ENCODE measurements at regions not wholly inside any gene's neighbourhood (a gene's known extent, or its start where the extent isn't known, plus 50 kb on each side); places are given as distances from the start of the nearest gene placed in this dataset.
"Not testable (repeated sequence)": the region's sequence is repeated elsewhere in the genome, so short reads cannot be mapped to it uniquely, and the experiment has no call there.

GRCh38 chr1:244106837-244107493, 55.9 kb downstream of the ZBTB18 start:
- DNase-seq, result no peak

DNA sequence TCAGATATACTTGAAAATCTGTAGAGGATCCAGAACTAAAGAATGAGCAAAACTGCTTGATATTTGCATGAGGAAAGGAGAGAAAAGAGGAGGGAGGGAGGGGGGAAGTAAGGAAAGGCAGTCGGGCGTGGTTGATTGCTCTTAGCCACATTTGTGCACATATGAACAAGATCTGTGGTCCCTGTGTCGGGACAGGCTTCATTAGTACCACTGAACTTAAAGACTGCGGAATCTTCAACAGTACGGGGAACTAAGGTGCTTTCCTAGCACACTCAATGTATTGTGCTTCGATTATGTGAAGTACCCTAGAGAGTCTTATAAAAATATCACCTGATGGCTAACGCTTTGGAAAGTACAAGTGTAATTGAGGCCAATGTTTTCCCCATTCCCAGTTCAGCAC, 59.9 kb downstream of the ZBTB18 start:
- no peak for DNase-seq

DNA sequence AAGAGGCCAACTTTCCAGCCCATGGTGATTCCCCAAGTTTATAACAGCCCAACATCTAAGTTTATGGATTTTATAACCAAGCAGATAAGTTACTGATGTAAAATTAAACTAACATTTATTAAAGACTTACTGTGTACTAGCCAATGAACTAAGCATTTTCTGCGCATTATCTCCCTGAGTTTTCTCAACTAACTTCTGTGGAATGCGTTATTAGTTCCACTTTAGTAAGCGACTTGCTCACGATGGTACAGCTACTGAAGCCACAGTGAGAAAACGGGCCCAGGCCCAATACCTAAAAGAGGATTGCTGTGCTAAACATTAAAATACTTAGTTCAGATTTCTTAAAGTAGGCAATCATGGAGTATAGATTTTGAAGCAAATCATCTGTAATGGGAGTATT, 61.0 kb downstream of the ZBTB18 start:
- no peak for DNase-seq

- DNase-seq, result no peak
These were observed 61.6 kb downstream of the ZBTB18 start for GRCh38 chr1:244112636-244113035.

DNA sequence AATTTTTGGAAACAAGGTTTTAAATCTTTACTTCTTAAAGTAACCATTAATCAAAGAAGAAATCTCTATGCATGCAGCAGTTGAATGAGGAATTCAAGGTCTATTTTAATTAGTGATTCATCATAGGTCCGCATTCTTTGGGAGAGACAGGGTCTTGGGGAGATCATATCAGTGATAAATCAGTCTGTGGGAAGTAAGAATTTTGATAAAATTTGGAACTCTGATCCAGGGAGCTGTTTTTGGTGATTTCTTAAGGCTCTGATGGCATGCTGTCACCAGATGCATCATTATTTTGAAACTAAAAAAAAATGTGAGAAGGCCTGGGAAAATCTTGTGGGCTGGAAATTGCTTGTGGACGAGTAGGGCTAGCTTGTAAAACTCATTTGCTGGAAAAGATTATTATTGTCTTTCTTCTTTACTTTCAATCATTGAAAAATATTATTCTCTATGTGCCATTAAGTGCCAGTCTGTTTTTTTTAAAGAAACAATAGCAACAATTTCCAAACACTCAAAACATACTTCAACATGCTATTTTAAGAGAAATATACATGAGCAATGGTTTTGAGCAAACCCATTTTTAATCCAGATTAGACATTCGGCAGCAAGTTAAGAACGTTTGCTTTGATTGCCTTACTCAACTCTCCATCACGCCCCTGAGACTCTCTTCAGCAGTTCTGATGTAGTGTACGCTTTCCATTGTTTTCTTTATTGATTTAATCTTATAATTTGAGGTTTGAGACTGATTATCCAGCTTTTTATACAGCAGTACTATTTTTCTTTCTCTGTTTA, 62.6 kb downstream of the ZBTB18 start:
- DNase-seq, result no peak

- no peak for DNase-seq
These were observed 63.8 kb downstream of the ZBTB18 start for GRCh38 chr1:244114892-244115291.

DNA sequence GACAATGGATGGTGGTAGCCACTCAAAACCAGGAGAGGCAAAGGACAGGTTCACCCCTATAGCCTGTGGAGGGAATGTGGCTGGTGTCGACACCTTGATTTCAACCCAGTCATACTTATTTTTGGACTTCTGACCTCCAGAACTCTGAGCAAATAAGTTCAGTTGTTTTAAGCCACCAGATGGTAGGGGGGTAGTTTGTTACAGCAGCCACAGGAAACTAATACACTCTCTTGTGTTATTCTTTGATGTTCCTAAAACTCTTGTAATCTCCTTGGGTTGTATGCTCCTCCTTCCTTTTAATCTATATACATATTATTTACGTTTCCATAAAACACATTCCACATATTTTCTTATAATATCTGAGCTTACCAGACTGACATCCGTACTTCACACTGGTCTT, 65.9 kb downstream of the ZBTB18 start:
- no peak for DNase-seq

GRCh38 chr1:244118109-244118761, 67.2 kb downstream of the ZBTB18 start:
- DNase-seq, result no peak

DNA sequence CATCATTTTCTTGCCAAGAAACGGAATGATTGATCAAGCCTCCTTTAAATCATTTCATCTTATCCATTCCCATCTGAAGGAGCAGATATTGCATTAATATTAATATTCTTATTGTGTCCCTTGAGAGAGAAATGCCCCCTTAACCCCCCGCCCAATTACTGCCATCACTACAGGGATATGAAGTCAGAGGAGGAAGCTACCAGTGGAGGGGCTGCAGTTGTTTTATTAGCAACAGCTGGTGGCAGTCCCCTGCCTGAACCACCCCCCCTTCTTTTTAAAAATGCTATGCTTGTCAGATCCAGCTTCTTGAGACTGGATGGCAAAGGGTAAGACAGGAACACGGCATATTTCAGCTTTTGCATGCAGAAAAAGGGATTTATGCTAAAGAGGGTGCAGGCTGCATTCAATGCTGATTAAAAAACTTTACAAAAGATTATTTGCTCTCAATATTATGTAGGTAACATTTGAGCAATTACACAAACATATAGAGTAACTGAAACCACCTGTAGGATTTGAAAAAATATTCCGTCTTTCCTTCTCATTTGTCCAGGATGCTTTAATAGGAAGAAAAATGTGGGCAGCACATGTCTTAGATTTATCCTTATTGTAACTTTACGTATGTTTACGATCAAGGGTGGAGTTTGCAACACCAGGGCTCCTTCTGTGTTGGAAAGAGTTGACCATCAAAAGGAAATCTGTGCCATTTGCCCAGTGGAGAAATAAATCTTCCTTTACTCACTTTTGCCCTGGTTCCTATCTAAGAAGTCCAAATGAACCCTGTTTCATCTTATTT, 77.7 kb downstream of the ZBTB18 start:
- no peak for DNase-seq

GRCh38 chr1:244137276-244137675, 86.2 kb downstream of the ZBTB18 start:
- no peak for DNase-seq

DNA sequence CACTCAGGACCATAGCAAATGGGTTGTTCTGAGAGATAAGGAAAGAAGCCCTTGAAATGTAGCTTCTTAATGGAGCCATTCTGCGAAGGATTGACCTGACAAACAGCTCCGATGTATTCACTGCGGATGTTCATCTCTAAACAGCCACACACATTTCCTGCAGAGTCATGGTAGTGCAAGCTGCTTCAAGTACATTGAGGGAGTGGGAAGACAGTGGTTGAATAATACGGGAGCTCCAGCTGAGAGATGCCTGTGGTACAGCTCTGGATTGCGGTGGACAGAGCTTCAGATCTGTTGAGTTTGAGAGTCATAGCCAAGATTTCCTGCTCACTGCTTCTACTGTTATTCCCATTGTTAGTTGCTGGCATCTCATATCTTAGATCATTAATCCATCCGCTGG, 86.6 kb downstream of the ZBTB18 start:
- no peak for DNase-seq

- DNase-seq, result no peak
These were observed 87.3 kb downstream of the ZBTB18 start for GRCh38 chr1:244138399-244138798.

- no peak for DNase-seq
These were observed 88.6 kb downstream of the ZBTB18 start for GRCh38 chr1:244139655-244140054.

DNA sequence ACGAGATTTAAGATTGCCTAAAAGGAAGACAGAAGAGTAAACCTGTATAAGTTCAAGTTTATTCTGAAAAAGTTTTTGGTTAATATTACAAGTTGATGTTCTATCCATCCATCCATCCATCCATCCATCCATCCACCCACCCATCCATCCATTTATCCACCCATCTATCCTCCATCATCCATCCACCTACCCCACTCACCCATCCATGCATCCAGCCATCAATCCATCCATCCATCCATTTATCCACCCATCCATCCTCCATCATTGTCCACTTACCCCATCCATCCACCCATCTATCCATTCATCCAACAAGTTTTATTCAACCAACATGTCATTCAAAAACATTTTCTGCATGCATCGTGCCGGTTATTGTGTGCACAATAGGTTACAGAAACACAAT, 89.3 kb downstream of the ZBTB18 start:
- no peak for DNase-seq

DNA sequence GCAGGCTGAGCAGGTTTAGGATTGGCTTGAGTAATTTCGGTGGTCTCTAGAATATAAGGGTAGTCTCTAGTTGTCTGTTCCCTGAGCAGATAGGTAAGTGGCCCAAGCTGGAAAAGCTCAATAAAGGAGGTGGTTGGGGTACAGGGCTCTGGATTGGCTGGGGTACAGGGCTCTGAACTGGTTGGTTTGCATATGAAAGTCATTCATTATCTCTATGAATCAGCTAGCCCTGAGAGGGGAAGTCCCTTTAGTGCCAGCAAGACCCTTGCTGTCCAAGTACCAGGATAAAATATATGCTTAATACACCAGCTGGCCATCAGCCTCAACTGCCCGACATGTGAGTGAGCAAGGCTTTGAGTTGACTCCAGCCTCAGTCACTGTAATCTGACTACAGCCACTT, 93.0 kb downstream of the ZBTB18 start:
- no peak for DNase-seq

DNA sequence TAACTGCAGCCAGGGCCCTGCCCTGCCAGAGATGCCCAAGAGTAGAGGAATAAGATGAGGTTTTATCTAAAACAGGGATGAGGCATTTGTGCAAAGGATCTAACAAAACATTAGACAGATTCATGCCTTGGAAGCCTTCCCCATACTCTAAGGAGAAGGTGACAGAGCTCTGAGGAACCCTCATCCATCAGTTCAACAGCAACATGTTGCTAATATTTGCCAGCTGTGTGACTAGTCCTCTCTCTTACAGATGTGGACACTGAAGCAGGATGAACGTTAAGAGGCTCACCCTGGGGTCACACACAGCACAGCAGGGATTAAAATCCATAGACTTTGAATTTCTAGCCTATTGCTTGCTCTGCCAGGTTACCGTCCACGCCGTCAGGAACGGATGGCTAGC, 99.0 kb downstream of the ZBTB18 start:
- DNase-seq, result no peak

GRCh38 chr1:244150665-244151064, 99.6 kb downstream of the ZBTB18 start:
- DNase-seq, result no peak

DNA sequence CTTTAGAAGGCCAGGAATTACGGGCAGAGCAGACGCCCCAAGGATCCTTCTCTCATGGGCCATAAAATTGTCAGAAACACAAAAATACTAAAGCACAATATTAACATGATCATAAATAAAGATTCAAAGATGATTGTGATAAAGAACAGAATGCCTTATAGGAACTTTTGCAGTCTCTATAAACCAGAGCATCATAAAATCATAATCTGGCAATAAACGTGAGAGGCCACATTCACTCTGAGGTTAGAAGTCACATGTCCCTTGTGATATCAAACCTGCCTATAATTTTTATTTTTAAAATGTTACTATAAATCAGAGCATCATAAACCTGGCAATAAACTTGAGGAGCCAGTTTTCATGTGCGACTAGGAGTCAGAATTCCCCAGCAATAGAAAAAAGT, 100.5 kb downstream of the ZBTB18 start:
- DNase-seq, result no peak

GRCh38 chr1:244154508-244154871, 103.4 kb downstream of the ZBTB18 start:
- no peak for DNase-seq

DNA sequence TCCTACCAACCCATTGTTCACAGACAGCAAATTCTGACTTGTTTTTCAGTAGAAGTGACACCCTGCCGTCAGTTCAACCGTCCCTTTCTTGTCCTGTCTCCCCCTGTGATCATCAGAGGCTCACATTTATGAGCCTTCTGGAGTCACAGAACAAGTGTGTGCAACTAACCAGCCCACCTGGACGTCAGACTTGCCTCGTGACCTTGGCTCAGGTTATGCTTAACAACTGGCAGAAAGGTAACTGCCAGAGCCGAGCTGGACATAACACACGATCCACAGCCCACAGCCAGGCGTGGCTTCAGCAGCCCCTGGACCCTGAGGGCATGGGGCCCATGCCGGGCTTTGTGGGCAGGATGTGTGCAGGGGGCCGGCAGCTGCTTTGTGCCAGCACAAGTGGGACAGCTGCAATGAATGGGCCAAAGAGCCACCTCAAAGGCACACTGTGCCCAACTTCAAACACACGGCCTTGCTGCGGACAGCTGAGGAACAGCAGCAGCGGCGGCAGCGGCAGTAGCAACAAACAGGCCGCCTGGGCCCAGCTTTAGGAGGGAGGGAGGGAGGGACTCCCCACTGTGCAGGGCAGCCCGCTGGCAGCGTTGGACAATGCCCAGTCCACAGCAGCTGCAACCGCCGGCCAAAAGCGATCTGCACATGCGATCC, 103.9 kb downstream of the ZBTB18 start:
- DNase-seq, result no peak

DNA sequence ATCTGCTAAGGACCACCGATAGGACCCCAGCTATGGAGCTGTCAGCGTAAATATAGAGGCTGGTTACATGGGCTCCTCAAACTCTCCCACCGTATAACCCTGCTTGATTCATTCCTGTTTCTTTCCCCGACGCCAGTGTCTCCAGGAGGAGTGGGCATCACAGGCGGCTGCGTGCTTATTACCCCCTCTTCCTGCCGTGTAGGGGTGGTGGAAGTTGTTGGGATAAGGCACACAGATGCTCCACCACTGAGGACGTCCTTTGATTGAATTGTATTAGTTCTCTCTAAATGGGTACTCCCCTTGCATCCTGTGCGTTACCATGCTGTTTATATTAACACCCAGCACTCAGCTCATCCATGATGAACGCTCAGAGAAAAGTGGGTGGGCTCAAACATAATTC, 104.6 kb downstream of the ZBTB18 start:
- DNase-seq, result no peak

DNA sequence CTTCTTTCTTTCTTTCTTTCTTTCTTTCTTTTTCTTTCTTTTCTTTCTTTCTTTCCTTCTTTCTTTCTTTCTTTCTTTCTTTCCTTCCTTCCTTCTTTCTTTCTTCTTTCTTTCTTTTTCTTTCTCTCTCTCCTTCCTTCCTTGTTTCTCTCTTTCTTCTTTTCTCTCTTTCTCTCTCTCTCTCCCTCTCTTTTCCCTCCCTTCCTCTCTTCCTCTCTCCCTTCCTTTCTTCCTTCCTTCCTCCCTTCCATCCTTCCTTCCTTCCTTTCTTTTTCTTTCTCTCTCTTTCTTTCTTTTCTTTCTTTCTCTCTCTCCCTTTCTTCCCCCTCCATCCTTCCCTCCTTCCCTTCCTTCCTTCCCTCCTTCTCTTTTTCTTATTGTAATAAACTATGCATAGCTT, 105.5 kb downstream of the ZBTB18 start:
- not testable (repeated sequence) for DNase-seq
